ENCODE measurements at regions not wholly inside any gene's neighbourhood (a gene's known extent, or its start where the extent isn't known, plus 50 kb on each side); places are given as distances from the start of the nearest gene placed in this dataset.
A peak's percentile ranks its signal among the peaks of the same experiment; 100 is the strongest.

DNA sequence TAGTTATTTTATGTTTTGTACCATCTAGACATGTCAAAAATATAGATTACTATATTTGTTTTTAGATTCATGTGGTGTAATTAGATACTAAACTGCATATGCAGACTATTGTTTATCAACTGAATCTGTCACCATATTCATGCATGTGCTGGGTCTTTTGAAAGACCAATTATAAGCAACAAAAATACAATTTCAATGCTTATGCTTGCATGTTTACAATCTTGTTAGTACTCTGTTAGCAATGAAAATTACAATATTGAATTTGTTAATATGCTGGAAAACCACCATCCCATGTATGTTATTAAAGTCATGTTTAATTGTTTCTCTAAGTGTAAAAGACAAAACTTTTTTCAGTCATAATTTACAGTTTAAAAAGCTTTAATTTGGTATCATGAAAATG, 140.9 kb downstream of the HGF start:
- no peaks in the 10 kb centered on the region for H3K27me3 ChIP-seq (ENCODE audit: insufficient read depth, low read length)
- no peak overlapping the region for H3K27ac ChIP-seq (ENCODE audit: low read depth, low read length)
- no peaks in the 10 kb centered on the region for H3K79me2 ChIP-seq (ENCODE audit: insufficient read depth, low read length)
- H3K4me1 ChIP-seq (ENCODE audit: insufficient read depth, low read length), result peaks cover 41% of the 10 kb centered on the region
- DNase-seq (ENCODE audit: insufficient read length, low spot score, missing footprints), result no peak
- H3K4me3 ChIP-seq (ENCODE audit: insufficient read depth, low read length), result no peak overlapping the region
- H3K4me2 ChIP-seq (ENCODE audit: insufficient read depth, low read length), result no peak overlapping the region
- H4K20me1 ChIP-seq (ENCODE audit: insufficient read depth, low read length), result no peaks in the 10 kb centered on the region
- H3K36me3 ChIP-seq (ENCODE audit: insufficient read depth, low read length), result no peaks in the 10 kb centered on the region
- H2AFZ ChIP-seq (ENCODE audit: low read length), result no peak overlapping the region
- H3K9me3 ChIP-seq (ENCODE audit: low read depth, low read length), result no peaks in the 10 kb centered on the region
- TF ChIP-seq, protein P1, sequence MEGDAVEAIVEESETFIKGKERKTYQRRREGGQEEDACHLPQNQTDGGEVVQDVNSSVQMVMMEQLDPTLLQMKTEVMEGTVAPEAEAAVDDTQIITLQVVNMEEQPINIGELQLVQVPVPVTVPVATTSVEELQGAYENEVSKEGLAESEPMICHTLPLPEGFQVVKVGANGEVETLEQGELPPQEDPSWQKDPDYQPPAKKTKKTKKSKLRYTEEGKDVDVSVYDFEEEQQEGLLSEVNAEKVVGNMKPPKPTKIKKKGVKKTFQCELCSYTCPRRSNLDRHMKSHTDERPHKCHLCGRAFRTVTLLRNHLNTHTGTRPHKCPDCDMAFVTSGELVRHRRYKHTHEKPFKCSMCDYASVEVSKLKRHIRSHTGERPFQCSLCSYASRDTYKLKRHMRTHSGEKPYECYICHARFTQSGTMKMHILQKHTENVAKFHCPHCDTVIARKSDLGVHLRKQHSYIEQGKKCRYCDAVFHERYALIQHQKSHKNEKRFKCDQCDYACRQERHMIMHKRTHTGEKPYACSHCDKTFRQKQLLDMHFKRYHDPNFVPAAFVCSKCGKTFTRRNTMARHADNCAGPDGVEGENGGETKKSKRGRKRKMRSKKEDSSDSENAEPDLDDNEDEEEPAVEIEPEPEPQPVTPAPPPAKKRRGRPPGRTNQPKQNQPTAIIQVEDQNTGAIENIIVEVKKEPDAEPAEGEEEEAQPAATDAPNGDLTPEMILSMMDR (IDR thresholded peaks at IDR 0.05; ENCODE audit: extremely low read depth, low read depth, low read length), result no peak

GRCh38 chr7:81627536-81628287, 142.1 kb downstream of the HGF start:
- H3K79me2 ChIP-seq (ENCODE audit: insufficient read depth, low read length), result no peaks in the 10 kb centered on the region
- H3K27me3 ChIP-seq (ENCODE audit: insufficient read depth, low read length), result no peaks in the 10 kb centered on the region
- no peak overlapping the region for H3K4me3 ChIP-seq (ENCODE audit: insufficient read depth, low read length)
- H3K27ac ChIP-seq (ENCODE audit: low read depth, low read length), result peak overlapping the region; percentile 77
- peak overlapping the region; percentile 14 for H3K4me2 ChIP-seq (ENCODE audit: insufficient read depth, low read length)
- peaks cover 47% of the 10 kb centered on the region for H3K4me1 ChIP-seq (ENCODE audit: insufficient read depth, low read length)
- TF ChIP-seq, protein P1 (IDR thresholded peaks at IDR 0.05; ENCODE audit: extremely low read depth, low read depth, low read length), result no peak
- no peaks in the 10 kb centered on the region for H3K9me3 ChIP-seq (ENCODE audit: low read depth, low read length)
- no peaks in the 10 kb centered on the region for H3K36me3 ChIP-seq (ENCODE audit: insufficient read depth, low read length)
- H4K20me1 ChIP-seq (ENCODE audit: insufficient read depth, low read length), result no peaks in the 10 kb centered on the region
- H2AFZ ChIP-seq (ENCODE audit: low read length), result no peak overlapping the region
- DNase-seq (ENCODE audit: insufficient read length, low spot score, missing footprints), result no peak

DNA sequence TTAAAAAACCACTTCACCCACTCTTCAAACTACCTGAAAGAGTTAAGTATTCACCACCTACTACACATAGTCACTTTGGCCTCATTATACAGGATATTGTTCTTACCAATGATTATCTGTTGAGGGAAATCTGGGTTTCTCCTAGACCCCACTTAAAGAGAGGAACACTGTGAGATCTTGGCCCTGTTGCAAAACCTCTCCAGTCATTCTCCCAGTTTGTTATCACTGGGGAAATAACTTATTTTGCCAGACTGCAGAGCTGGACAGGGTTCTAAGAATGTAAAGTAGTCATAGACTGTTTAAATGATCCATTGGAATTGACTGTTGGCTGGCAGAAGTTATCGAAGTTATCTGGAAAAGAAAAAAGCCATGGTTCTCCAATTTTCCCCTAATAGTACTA, 143.8 kb downstream of the HGF start:
- no peaks in the 10 kb centered on the region for H3K27me3 ChIP-seq (ENCODE audit: insufficient read depth, low read length)
- H3K4me2 ChIP-seq (ENCODE audit: insufficient read depth, low read length), result peak overlapping the region; percentile 40
- no peaks in the 10 kb centered on the region for H3K79me2 ChIP-seq (ENCODE audit: insufficient read depth, low read length)
- no peaks in the 10 kb centered on the region for H3K9me3 ChIP-seq (ENCODE audit: low read depth, low read length)
- no peaks in the 10 kb centered on the region for H3K36me3 ChIP-seq (ENCODE audit: insufficient read depth, low read length)
- no peaks in the 10 kb centered on the region for H4K20me1 ChIP-seq (ENCODE audit: insufficient read depth, low read length)
- TF ChIP-seq, protein P1 (IDR thresholded peaks at IDR 0.05; ENCODE audit: extremely low read depth, low read depth, low read length), result no peak
- DNase-seq (ENCODE audit: insufficient read length, low spot score, missing footprints), result peak; percentile 1
- H3K4me3 ChIP-seq (ENCODE audit: insufficient read depth, low read length), result no peak overlapping the region
- peak overlapping the region; percentile 77 for H3K27ac ChIP-seq (ENCODE audit: low read depth, low read length)
- H3K4me1 ChIP-seq (ENCODE audit: insufficient read depth, low read length), result peaks cover 45% of the 10 kb centered on the region
- H2AFZ ChIP-seq (ENCODE audit: low read length), result no peak overlapping the region

- DNase-seq (ENCODE audit: insufficient read length, low spot score, missing footprints), result no peak
- TF ChIP-seq, protein P1 (IDR thresholded peaks at IDR 0.05; ENCODE audit: extremely low read depth, low read depth, low read length), result no peak
- H4K20me1 ChIP-seq (ENCODE audit: insufficient read depth, low read length), result no peaks in the 10 kb centered on the region
Observed at GRCh38 chr7:81624650-81625631, 144.9 kb downstream of the HGF start.

More at GRCh38 chr7:81624650-81625631, 144.9 kb downstream of the HGF start:
- Histone ChIP-seq H3K4me3 (ENCODE audit: insufficient read depth, low read length) (no peak overlapping the region), H3K27ac (ENCODE audit: low read depth, low read length) (peak overlapping the region; percentile 77), H3K9me3 (ENCODE audit: low read depth, low read length) (no peaks in the 10 kb centered on the region), H3K4me1 (ENCODE audit: insufficient read depth, low read length) (peaks cover 45% of the 10 kb centered on the region), H3K36me3 (ENCODE audit: insufficient read depth, low read length) (no peaks in the 10 kb centered on the region), H3K79me2 (ENCODE audit: insufficient read depth, low read length) (no peaks in the 10 kb centered on the region), H3K4me2 (ENCODE audit: insufficient read depth, low read length) (peak overlapping the region; percentile 16), H3K27me3 (ENCODE audit: insufficient read depth, low read length) (no peaks in the 10 kb centered on the region), H2AFZ (ENCODE audit: low read length) (no peak overlapping the region)
